Middle frontal gyrus (tissue), 1 donor: ENCODE measurements at regions not wholly inside any gene's neighbourhood (a gene's known extent, or its start where the extent isn't known, plus 50 kb on each side); places are given as distances from the start of the nearest gene placed in this dataset.

Source experiments
- DNase-seq: peaks from one replicate; pipeline ENCODE4 v3.0.0-alpha.2; 2015; ENCODE audit warnings: low spot score; ENCODE audit errors: extremely low spot score

- no peak for DNase-seq
Measured at GRCh38 chr1:59232216-59232615, 64.7 kb upstream of the FGGY start.

DNA sequence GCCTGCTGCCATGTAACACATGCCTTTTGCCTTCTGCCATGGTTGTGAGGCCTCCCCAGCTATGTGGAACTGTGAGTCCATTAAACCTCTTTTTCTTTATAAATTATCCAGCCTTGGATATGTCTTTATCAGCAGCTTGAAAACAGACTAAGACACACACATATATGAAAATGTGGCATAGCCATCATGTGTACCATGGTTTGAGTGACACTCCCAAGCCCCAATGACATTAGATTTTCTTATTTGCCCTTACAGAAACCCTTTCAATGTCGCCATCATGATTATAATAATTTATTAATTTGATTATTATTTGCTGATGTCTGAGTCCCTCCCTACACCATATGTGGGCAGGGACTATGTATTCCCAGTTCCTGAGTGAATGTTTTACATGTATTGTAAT lies 63.5 kb upstream of the FGGY start:
- DNase-seq, result no peak

GRCh38 chr1:59236721-59237545 lies 60.0 kb upstream of the FGGY start:
- no peak for DNase-seq

GRCh38 chr1:59237900-59238299 lies 59.0 kb upstream of the FGGY start:
- no peak for DNase-seq

DNA sequence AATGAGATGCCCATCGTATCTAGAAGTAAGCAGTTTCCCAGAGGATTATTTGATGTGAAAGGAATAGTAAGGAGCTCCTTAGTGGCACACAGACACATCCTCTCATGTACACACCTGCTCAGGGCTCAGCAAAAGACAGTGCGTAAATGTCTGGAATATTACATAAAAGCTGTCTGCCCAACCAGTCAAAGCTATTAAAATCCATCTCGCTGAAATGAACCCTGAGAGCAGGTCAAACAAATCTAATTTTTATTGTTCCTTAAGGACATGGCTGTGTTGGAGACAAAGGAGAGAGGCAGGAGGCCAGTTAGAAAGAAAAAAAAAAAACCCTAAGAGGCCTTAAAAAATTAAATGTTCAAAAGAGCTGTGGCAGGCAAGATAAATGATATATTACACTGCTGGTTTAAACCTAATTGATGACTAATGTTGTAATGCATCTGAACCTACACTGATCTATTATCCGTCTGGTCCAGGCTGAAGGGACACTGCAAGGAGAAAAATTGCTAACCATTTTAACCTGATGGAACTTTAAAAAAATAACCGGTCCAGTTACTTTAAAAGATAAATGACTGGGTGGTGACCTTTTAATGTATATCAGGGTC lies 58.5 kb upstream of the FGGY start:
- no peak for DNase-seq

DNA sequence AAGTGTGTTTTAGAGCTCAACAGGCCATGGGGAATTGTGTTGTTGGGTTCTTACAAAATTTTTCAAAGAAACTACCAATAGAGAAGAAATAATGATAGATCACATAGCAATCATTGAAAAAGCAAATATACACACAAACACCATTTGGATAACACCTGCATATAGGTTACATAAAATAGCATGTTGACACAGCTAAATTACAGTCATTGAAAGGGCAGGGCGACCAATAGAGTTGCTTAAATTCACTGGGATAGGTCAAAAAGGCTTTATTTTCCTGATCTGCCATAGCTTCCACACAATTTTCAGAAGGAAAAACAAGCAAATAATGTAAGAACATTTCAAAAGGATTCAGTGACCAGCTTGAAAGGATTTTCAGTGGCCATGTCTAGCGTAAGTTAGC lies 57.9 kb upstream of the FGGY start:
- DNase-seq, result no peak

DNA sequence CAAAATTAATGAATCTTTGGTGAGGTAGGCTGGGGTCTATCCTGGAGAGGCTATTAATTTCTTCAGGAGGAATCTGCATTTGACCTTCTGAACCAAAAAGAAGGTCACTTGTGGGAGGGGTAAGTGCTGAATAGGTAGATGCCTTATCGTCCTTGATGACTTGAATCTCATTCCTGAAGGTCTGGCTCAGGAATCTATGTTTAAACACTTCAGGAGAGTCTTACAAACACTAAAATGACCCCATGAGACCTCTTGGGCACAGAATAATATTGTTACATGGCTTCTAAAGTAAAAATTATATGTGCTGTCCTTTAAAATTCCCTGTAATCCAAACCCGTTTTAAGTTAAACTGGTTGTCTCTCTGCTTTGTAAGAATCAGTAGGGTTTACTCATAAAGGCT lies 55.0 kb upstream of the FGGY start:
- no peak for DNase-seq

GRCh38 chr1:59242370-59242769 lies 54.5 kb upstream of the FGGY start:
- DNase-seq, result no peak

- no peak for DNase-seq
Measured at GRCh38 chr1:59243550-59243949, 53.3 kb upstream of the FGGY start.

- no peak for DNase-seq
Measured at GRCh38 chr1:59243978-59244377, 52.9 kb upstream of the FGGY start.

- no peak for DNase-seq
Measured at GRCh38 chr1:59244891-59245290, 52.0 kb upstream of the FGGY start.
